GM18867 (cell line): ENCODE measurements at regions not wholly inside any gene's neighbourhood (a gene's known extent, or its start where the extent isn't known, plus 50 kb on each side); places are given as distances from the start of the nearest gene placed in this dataset.

Experiments used
- ATAC-seq: cut with Tn5 transposase; IDR thresholded peaks from one replicate; pipeline ENCODE4 v1.9.1; 2021; ENCODE audit warnings: mild to moderate bottlenecking, moderate library complexity; ENCODE audit not compliant: unreplicated experiment

GRCh38 chr7:155882596-155882995 is 70.3 kb upstream of the SHH start:
- ATAC-seq, result no peak

- no peak for ATAC-seq
These were observed 69.4 kb upstream of the SHH start for GRCh38 chr7:155881471-155882350.

GRCh38 chr7:155880721-155881120 is 68.5 kb upstream of the SHH start:
- no peak for ATAC-seq

GRCh38 chr7:155879592-155879991 is 67.3 kb upstream of the SHH start:
- no peak for ATAC-seq

GRCh38 chr7:155878674-155879073 is 66.4 kb upstream of the SHH start:
- ATAC-seq, result no peak

GRCh38 chr7:155878250-155878649 is 66.0 kb upstream of the SHH start:
- no peak for ATAC-seq

- no peak for ATAC-seq
These were observed 64.9 kb upstream of the SHH start for GRCh38 chr7:155877167-155877566.

- ATAC-seq, result peak; percentile 56
These were observed 62.1 kb upstream of the SHH start for GRCh38 chr7:155874411-155874810.

GRCh38 chr7:155874010-155874409 is 61.7 kb upstream of the SHH start:
- ATAC-seq, result peak; percentile 26

- no peak for ATAC-seq
These were observed 60.6 kb upstream of the SHH start for GRCh38 chr7:155872678-155873369.

GRCh38 chr7:155871211-155871610 is 58.9 kb upstream of the SHH start:
- ATAC-seq, result no peak

- ATAC-seq, result no peak
These were observed 58.3 kb upstream of the SHH start for GRCh38 chr7:155870334-155871180.

- no peak for ATAC-seq
These were observed 57.5 kb upstream of the SHH start for GRCh38 chr7:155869784-155870076.

- no peak for ATAC-seq
These were observed 56.9 kb upstream of the SHH start for GRCh38 chr7:155868955-155869783.

GRCh38 chr7:155867734-155868400 is 55.6 kb upstream of the SHH start:
- no peak for ATAC-seq

GRCh38 chr7:155867280-155867679 is 55.0 kb upstream of the SHH start:
- ATAC-seq, result no peak

- no peak for ATAC-seq
These were observed 53.7 kb upstream of the SHH start for GRCh38 chr7:155865830-155866525.

- ATAC-seq, result no peak
These were observed 52.9 kb upstream of the SHH start for GRCh38 chr7:155864991-155865690.
